Brain microvascular endothelial cell (primary cell): ENCODE measurements at regions not wholly inside any gene's neighbourhood (a gene's known extent, or its start where the extent isn't known, plus 50 kb on each side); places are given as distances from the start of the nearest gene placed in this dataset.

Experiments used
- DNase-seq: peaks from one replicate; pipeline ENCODE4 v3.0.0-alpha.2; 2020
- H3K27ac ChIP-seq: fragments of 250-450 bp; sonication (Bioruptor Pico); 2 replicates; pipeline ENCODE4 v1.5.1; 2020; ENCODE audit warnings: mild to moderate bottlenecking, moderate library complexity
- H3K27me3 ChIP-seq: fragments of 250-450 bp; sonication (Bioruptor Pico); replicated peaks from 2 replicates; pipeline ENCODE4 v1.5.1; 2020; ENCODE audit warnings: mild to moderate bottlenecking
- H3K36me3 ChIP-seq: fragments of 250-450 bp; sonication (Bioruptor Pico); replicated peaks from 2 replicates; pipeline ENCODE4 v1.5.1; 2020; ENCODE audit warnings: mild to moderate bottlenecking
- H3K4me3 ChIP-seq: 2 replicates; pipeline ENCODE4 v1.5.1; 2011; ENCODE audit warnings: low read depth, mild to moderate bottlenecking, control low read depth, low read length, moderate library complexity
- CTCF ChIP-seq: IDR thresholded peaks from 2 replicates; pipeline ENCODE4 v1.5.1; 2011; ENCODE audit warnings: low read depth, mild to moderate bottlenecking, moderate library complexity, low read length, control low read depth, inconsistent platforms; ENCODE audit errors: missing control alignments
- in situ Hi-C: cut with HindIII; loops from 2 replicates; pipeline ENCODE4 v1.10.0; 2017; ENCODE audit warnings: low sequenced_read_pairs, low pct_ligation_motif_present

DNA sequence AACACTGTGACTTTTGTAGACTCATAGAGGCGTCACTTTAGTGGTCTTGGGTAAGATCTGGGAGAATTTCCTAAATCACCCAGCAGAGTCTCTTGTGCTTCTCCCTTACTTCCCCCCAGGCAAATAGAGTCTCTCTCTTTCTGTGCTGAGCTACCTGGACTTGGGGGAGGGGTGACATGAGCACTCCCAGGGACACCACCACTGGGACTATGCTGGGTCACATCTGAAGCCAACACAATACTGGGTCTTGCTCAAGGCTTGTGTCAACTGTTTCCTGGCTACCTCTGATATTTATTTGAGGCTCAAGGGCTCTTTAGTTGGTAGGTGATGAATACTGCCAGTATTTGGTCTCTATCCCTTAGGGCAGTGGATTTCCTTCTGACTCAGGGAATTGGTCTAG, 214.6 kb upstream of the TPK1 start:
- Histone ChIP-seq H3K27ac (no peak overlapping the region), H3K4me3 (no peak overlapping the region), H3K27me3 (no peaks in the 10 kb centered on the region), H3K36me3 (no peaks in the 10 kb centered on the region)
- TF ChIP-seq CTCF = no peak
- DNase-seq = no peak
- in situ Hi-C loops = no loop called here

DNA sequence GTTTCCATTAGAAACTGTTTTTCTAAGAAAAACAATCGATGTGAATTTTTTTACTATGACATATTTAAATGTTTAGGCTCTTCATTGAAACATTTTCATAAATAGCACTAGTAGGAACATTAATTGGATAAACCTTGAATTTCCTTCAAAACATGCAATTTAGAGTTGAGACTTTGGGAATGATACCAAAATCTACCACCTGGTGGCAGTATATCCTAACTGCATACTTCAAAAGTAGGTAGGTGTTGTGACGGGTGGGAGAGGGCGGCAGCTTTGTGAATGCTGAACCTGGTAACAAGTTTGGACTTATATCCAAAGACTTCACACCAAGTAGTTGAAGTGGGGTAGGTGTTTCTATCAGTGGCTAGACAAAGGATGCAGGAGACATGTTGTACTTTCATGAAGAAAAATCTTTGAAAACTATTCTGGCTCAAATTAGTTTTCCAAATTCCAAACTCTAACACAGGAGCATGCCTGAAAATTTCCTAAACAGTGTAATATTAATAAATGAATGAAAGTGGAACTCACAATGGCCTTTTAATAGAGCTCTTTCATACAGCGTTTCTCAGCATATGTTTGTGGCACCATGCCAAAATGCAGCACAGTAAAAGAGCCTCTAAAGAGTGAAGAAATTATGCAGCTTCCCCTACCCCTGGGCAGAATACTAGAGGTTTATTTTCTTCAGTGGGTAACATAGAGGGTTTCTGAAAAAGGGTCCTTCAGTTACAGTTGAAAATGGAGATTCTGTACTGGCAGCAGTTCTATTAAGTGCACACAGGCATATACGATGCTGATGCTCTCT, 201.0 kb upstream of the TPK1 start:
- peak; percentile 36 for DNase-seq
- no peaks in the 10 kb centered on the region for H3K36me3 ChIP-seq
- H3K27me3 ChIP-seq = no peaks in the 10 kb centered on the region
- TF ChIP-seq CTCF = peak; percentile 67
- no peak overlapping the region for H3K27ac ChIP-seq
- no peak overlapping the region for H3K4me3 ChIP-seq
- in situ Hi-C loops = no loop called here

GRCh38 chr7:145031162-145031561, 195.3 kb upstream of the TPK1 start:
- no peaks in the 10 kb centered on the region for H3K27me3 ChIP-seq
- H3K36me3 ChIP-seq = no peaks in the 10 kb centered on the region
- H3K4me3 ChIP-seq = no peak overlapping the region
- no peak for TF ChIP-seq CTCF
- no peak overlapping the region for H3K27ac ChIP-seq
- DNase-seq = no peak
- in situ Hi-C loops = no loop called here

- Histone ChIP-seq H3K36me3 (no peaks in the 10 kb centered on the region), H3K4me3 (no peak overlapping the region), H3K27ac (no peak overlapping the region), H3K27me3 (no peaks in the 10 kb centered on the region)
- TF ChIP-seq CTCF = no peak
- in situ Hi-C loops = no loop called here
- no peak for DNase-seq
Measured at GRCh38 chr7:145030754-145031153, 194.9 kb upstream of the TPK1 start.

DNA sequence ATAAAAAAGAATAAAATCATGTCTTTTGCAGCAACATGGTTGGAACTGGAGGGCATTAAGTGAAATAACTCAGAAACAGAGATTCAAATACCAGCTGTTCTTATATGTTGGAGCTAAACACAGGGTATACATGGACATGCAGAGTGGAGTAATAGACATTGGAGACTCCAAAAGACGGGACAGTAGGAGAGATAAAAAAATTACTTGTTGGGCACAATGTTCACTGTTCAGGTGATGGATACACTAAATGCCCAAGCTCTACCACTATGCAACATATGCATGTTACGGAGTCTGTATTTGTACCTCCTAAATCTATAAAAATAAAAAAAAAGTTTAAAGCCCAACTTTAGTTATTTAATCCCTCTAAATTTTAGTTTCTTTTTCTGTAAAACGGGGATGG, 184.6 kb upstream of the TPK1 start:
- H3K27ac ChIP-seq = no peak overlapping the region
- no peak for DNase-seq
- TF ChIP-seq CTCF = no peak
- no peaks in the 10 kb centered on the region for H3K27me3 ChIP-seq
- H3K36me3 ChIP-seq = no peaks in the 10 kb centered on the region
- in situ Hi-C loops = no loop called here
- H3K4me3 ChIP-seq = no peak overlapping the region

- no peaks in the 10 kb centered on the region for H3K36me3 ChIP-seq
- no peaks in the 10 kb centered on the region for H3K27me3 ChIP-seq
- no peak for TF ChIP-seq CTCF
- DNase-seq = no peak
- no peak overlapping the region for H3K4me3 ChIP-seq
- in situ Hi-C loops = no loop called here
- no peak overlapping the region for H3K27ac ChIP-seq
Measured at GRCh38 chr7:145016068-145016467, 180.2 kb upstream of the TPK1 start.
